ENCODE measurements at regions not wholly inside any gene's neighbourhood (a gene's known extent, or its start where the extent isn't known, plus 50 kb on each side); places are given as distances from the start of the nearest gene placed in this dataset.

DNA sequence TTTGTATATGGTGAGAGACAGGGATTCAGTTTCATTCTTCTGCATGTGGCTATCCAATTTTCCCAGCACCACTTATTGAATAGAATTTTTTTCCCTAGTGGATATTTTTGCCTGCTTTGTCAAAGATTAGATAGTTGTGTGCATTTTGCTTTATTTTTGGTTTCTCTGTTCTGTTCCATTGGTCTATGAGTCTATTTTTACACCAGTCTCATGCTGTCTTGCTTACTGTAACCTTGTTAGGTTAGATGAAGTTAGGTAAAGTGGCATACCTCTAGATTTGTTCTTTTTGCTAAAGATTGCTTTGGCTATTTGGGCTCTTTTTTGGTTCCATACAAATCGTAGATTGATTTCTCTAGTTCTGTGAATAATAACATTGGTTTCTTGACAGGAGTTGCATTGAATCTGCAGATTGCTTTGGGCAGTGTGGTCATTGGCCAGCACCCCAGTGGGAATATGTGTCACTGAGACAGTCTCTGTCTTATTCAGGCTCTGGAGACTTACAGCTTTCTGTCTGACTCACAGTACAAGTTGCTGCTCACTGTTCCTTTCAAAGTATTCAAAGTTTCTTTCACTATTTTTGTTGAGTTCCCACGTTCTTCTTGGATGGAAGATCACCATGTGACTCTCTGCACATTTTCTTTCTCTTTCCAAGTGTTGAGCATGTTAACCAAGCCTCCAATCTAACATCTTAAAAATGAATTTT lies 709.1 kb downstream of the CDH11 start:
- TF ChIP-seq, protein P1, sequence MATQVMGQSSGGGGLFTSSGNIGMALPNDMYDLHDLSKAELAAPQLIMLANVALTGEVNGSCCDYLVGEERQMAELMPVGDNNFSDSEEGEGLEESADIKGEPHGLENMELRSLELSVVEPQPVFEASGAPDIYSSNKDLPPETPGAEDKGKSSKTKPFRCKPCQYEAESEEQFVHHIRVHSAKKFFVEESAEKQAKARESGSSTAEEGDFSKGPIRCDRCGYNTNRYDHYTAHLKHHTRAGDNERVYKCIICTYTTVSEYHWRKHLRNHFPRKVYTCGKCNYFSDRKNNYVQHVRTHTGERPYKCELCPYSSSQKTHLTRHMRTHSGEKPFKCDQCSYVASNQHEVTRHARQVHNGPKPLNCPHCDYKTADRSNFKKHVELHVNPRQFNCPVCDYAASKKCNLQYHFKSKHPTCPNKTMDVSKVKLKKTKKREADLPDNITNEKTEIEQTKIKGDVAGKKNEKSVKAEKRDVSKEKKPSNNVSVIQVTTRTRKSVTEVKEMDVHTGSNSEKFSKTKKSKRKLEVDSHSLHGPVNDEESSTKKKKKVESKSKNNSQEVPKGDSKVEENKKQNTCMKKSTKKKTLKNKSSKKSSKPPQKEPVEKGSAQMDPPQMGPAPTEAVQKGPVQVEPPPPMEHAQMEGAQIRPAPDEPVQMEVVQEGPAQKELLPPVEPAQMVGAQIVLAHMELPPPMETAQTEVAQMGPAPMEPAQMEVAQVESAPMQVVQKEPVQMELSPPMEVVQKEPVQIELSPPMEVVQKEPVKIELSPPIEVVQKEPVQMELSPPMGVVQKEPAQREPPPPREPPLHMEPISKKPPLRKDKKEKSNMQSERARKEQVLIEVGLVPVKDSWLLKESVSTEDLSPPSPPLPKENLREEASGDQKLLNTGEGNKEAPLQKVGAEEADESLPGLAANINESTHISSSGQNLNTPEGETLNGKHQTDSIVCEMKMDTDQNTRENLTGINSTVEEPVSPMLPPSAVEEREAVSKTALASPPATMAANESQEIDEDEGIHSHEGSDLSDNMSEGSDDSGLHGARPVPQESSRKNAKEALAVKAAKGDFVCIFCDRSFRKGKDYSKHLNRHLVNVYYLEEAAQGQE (IDR thresholded peaks at IDR 0.05; ENCODE audit: borderline replicate concordance): no peak
- TF ChIP-seq SMC3 (conservative IDR thresholded peaks at IDR 0.05; ENCODE audit: poor library complexity): no peak
- TF ChIP-seq TAF1 (IDR thresholded peaks at IDR 0.05; ENCODE audit: low read depth): no peak
- no peak for TF ChIP-seq MXI1 (conservative IDR thresholded peaks at IDR 0.05; ENCODE audit: poor library complexity, severe bottlenecking)
- TF ChIP-seq, protein P2, sequence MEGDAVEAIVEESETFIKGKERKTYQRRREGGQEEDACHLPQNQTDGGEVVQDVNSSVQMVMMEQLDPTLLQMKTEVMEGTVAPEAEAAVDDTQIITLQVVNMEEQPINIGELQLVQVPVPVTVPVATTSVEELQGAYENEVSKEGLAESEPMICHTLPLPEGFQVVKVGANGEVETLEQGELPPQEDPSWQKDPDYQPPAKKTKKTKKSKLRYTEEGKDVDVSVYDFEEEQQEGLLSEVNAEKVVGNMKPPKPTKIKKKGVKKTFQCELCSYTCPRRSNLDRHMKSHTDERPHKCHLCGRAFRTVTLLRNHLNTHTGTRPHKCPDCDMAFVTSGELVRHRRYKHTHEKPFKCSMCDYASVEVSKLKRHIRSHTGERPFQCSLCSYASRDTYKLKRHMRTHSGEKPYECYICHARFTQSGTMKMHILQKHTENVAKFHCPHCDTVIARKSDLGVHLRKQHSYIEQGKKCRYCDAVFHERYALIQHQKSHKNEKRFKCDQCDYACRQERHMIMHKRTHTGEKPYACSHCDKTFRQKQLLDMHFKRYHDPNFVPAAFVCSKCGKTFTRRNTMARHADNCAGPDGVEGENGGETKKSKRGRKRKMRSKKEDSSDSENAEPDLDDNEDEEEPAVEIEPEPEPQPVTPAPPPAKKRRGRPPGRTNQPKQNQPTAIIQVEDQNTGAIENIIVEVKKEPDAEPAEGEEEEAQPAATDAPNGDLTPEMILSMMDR (IDR thresholded peaks at IDR 0.05; ENCODE audit: poor library complexity, severe bottlenecking): no peak
- TF ChIP-seq RAD21 (conservative IDR thresholded peaks at IDR 0.05): no peak
- no peak for TF ChIP-seq EZH2 (IDR thresholded peaks at IDR 0.05; ENCODE audit: borderline replicate concordance, insufficient read depth, low read length, poor library complexity, severe bottlenecking)
- no peak for TF ChIP-seq EP300 (conservative IDR thresholded peaks at IDR 0.05; ENCODE audit: poor library complexity, severe bottlenecking)
- TF ChIP-seq POLR2AphosphoS5 (IDR thresholded peaks at IDR 0.05): no peak
- no peaks in the 10 kb centered on the region for H4K20me1 ChIP-seq (ENCODE audit: insufficient read depth)
- no peaks in the 10 kb centered on the region for H3K9me3 ChIP-seq (ENCODE audit: low read length)
- H3K36me3 ChIP-seq (ENCODE audit: insufficient read depth, low read length): no peaks in the 10 kb centered on the region
- H2AFZ ChIP-seq (ENCODE audit: low read depth, low read length): no peak overlapping the region
- H3K79me2 ChIP-seq (replicated peaks; ENCODE audit: insufficient read depth, low read length): no peaks in the 10 kb centered on the region
- no peak overlapping the region for H3K4me2 ChIP-seq (ENCODE audit: low read length)
- H3K4me3 ChIP-seq (ENCODE audit: low read length): no peak overlapping the region
- H3K27me3 ChIP-seq (ENCODE audit: insufficient read depth, low read depth, low read length): no peaks in the 10 kb centered on the region
- no peaks in the 10 kb centered on the region for H3K9me2 ChIP-seq (ENCODE audit: insufficient read depth, low read length)
- H3K27ac ChIP-seq (ENCODE audit: low read length): no peak overlapping the region
- H3F3A ChIP-seq (ENCODE audit: insufficient read depth, low read length, poor library complexity, severe bottlenecking): no peaks in the 10 kb centered on the region
- H3K9ac ChIP-seq (ENCODE audit: low read length): no peak overlapping the region

DNA sequence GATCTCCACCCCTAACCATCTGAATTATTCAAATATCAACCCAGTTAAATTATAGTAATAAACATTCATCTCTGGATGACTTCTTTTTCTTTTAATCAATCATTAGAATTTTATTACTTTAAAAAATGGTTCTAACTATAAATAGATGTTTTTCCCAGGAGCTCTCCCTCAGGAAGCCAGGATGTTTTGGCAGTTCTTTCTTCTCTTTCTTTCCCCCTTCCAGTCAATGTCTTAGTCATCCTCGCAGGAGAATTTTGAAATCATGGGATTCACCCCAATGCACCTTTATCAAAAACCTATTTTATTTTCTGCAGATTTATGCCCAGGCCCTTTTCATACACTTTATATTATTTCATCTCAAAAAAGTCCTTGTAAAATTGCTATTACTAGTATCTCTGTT lies 711.6 kb downstream of the CDH11 start:
- H2AFZ ChIP-seq (ENCODE audit: low read depth, low read length): no peak overlapping the region

More for the DNA sequence above, 711.6 kb downstream of the CDH11 start:
- Histone ChIP-seq H3K27ac (ENCODE audit: low read length) (no peak overlapping the region), H3K9me3 (ENCODE audit: low read length) (no peaks in the 10 kb centered on the region), H3K9ac (ENCODE audit: low read length) (no peak overlapping the region), H3F3A (ENCODE audit: insufficient read depth, low read length, poor library complexity, severe bottlenecking) (no peaks in the 10 kb centered on the region), H3K27me3 (ENCODE audit: insufficient read depth, low read depth, low read length) (no peaks in the 10 kb centered on the region), H3K9me2 (ENCODE audit: insufficient read depth, low read length) (no peaks in the 10 kb centered on the region), H3K36me3 (ENCODE audit: insufficient read depth, low read length) (no peaks in the 10 kb centered on the region), H4K20me1 (ENCODE audit: insufficient read depth) (no peaks in the 10 kb centered on the region), H3K4me2 (ENCODE audit: low read length) (no peak overlapping the region), H3K79me2 (replicated peaks; ENCODE audit: insufficient read depth, low read length) (no peaks in the 10 kb centered on the region), H3K4me3 (ENCODE audit: low read length) (no peak overlapping the region)
- TF ChIP-seq, protein P1 (IDR thresholded peaks at IDR 0.05; ENCODE audit: borderline replicate concordance): no peak
- TF ChIP-seq, protein P2 (IDR thresholded peaks at IDR 0.05; ENCODE audit: poor library complexity, severe bottlenecking): no peak
- TF ChIP-seq EZH2 (IDR thresholded peaks at IDR 0.05; ENCODE audit: borderline replicate concordance, insufficient read depth, low read length, poor library complexity, severe bottlenecking) (no peak), RAD21 (conservative IDR thresholded peaks at IDR 0.05) (no peak), TAF1 (IDR thresholded peaks at IDR 0.05; ENCODE audit: low read depth) (no peak), EP300 (conservative IDR thresholded peaks at IDR 0.05; ENCODE audit: poor library complexity, severe bottlenecking) (no peak), POLR2AphosphoS5 (IDR thresholded peaks at IDR 0.05) (no peak), MXI1 (conservative IDR thresholded peaks at IDR 0.05; ENCODE audit: poor library complexity, severe bottlenecking) (no peak), SMC3 (conservative IDR thresholded peaks at IDR 0.05; ENCODE audit: poor library complexity) (no peak)
